ENCODE measurements at regions not wholly inside any gene's neighbourhood (a gene's known extent, or its start where the extent isn't known, plus 50 kb on each side); places are given as distances from the start of the nearest gene placed in this dataset.

DNA sequence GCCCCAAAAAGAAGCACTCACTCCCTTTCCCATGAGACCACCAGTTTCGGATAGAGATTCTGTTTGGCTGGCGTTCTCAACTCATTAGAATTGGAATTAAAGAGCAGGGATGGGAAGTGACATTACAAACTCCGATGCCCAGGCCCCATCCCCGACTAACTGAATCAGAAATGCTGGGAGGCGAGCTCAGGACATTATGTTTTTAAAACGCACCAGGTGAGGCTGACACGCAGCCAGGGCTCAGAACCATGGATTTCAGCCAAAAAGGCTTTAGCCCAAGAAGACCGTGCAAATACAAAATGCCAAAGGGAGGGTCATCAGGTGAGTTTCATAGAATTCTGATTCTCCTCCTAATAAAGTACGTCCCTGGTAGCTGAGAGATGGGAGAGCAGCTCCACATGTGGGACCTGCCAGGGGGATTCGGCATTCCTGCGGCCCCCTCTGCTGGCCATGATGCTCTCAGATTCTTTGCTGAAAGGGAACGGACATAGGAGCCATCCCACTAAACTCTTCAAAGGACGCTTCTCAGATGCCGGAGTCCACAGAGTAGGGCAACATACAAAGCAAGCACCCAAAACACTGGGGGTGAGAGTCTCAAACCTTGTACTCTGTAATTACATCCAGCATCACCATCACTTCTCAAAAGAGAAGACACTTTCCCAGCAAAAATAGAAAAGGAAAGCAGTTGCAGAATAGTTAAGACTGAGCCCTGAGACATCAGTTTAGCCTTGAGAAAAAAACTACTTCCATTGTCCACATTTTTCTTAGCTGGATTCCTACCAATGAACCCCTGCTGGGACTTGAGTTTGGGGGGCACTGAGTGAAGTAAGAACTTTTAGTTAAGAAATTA lies 205.2 kb downstream of the BMP7 start:
- TF ChIP-seq, protein P1, sequence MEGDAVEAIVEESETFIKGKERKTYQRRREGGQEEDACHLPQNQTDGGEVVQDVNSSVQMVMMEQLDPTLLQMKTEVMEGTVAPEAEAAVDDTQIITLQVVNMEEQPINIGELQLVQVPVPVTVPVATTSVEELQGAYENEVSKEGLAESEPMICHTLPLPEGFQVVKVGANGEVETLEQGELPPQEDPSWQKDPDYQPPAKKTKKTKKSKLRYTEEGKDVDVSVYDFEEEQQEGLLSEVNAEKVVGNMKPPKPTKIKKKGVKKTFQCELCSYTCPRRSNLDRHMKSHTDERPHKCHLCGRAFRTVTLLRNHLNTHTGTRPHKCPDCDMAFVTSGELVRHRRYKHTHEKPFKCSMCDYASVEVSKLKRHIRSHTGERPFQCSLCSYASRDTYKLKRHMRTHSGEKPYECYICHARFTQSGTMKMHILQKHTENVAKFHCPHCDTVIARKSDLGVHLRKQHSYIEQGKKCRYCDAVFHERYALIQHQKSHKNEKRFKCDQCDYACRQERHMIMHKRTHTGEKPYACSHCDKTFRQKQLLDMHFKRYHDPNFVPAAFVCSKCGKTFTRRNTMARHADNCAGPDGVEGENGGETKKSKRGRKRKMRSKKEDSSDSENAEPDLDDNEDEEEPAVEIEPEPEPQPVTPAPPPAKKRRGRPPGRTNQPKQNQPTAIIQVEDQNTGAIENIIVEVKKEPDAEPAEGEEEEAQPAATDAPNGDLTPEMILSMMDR (IDR thresholded peaks at IDR 0.05): peak; percentile 71; the same call in 1 of the 2 replicates
- TF ChIP-seq POLR2AphosphoS5 (IDR thresholded peaks at IDR 0.05; ENCODE audit: low read depth, low read length) (no peak), TCF7L2 (IDR thresholded peaks at IDR 0.05; ENCODE audit: low read depth, low read length) (no peak), SIN3A (IDR thresholded peaks at IDR 0.05; ENCODE audit: borderline replicate concordance, insufficient read depth, low read depth, low read length) (no peak)
- TF ChIP-seq, protein P2, sequence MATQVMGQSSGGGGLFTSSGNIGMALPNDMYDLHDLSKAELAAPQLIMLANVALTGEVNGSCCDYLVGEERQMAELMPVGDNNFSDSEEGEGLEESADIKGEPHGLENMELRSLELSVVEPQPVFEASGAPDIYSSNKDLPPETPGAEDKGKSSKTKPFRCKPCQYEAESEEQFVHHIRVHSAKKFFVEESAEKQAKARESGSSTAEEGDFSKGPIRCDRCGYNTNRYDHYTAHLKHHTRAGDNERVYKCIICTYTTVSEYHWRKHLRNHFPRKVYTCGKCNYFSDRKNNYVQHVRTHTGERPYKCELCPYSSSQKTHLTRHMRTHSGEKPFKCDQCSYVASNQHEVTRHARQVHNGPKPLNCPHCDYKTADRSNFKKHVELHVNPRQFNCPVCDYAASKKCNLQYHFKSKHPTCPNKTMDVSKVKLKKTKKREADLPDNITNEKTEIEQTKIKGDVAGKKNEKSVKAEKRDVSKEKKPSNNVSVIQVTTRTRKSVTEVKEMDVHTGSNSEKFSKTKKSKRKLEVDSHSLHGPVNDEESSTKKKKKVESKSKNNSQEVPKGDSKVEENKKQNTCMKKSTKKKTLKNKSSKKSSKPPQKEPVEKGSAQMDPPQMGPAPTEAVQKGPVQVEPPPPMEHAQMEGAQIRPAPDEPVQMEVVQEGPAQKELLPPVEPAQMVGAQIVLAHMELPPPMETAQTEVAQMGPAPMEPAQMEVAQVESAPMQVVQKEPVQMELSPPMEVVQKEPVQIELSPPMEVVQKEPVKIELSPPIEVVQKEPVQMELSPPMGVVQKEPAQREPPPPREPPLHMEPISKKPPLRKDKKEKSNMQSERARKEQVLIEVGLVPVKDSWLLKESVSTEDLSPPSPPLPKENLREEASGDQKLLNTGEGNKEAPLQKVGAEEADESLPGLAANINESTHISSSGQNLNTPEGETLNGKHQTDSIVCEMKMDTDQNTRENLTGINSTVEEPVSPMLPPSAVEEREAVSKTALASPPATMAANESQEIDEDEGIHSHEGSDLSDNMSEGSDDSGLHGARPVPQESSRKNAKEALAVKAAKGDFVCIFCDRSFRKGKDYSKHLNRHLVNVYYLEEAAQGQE (IDR thresholded peaks at IDR 0.05; ENCODE audit: insufficient read depth in 1 of 2, low read depth in 2 of 2, low read length in 1 of 2): no peak
